ENCODE measurements at regions not wholly inside any gene's neighbourhood (a gene's known extent, or its start where the extent isn't known, plus 50 kb on each side); places are given as distances from the start of the nearest gene placed in this dataset.

DNA sequence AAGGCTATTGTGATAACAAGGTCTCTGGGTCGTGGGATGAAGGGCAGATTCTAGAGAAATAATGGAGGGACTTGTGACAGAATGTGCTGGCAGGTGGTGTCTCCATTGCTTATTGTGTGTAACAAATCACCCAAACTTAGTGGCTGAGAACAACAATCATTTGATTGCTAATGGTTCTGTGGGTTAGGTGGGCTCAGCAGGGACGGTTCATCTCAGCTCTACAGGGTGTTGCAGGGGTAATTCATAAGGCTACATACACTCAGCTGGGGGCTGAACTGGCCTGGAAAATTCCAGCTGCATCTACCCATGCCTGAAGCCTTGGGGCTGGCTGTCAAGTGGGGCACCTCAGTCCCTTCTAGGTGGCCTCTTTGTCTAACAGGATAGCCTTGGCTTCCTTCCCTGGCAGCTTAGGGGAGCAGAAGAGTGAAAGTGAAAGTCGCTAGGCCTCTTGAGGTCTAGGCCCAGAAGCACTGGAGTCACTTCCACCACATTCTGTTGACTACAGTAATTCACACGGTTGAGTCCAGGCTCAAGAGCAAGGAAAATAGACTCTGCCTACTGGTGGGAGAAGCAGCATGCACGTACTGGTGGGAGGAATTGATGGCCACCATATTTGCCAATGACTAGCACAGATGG is 308.9 kb downstream of the MN1 start:
- TF ChIP-seq, protein P1, sequence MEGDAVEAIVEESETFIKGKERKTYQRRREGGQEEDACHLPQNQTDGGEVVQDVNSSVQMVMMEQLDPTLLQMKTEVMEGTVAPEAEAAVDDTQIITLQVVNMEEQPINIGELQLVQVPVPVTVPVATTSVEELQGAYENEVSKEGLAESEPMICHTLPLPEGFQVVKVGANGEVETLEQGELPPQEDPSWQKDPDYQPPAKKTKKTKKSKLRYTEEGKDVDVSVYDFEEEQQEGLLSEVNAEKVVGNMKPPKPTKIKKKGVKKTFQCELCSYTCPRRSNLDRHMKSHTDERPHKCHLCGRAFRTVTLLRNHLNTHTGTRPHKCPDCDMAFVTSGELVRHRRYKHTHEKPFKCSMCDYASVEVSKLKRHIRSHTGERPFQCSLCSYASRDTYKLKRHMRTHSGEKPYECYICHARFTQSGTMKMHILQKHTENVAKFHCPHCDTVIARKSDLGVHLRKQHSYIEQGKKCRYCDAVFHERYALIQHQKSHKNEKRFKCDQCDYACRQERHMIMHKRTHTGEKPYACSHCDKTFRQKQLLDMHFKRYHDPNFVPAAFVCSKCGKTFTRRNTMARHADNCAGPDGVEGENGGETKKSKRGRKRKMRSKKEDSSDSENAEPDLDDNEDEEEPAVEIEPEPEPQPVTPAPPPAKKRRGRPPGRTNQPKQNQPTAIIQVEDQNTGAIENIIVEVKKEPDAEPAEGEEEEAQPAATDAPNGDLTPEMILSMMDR (IDR thresholded peaks at IDR 0.05; ENCODE audit: insufficient read depth, low read depth, low read length), result no peak
- no peak for TF ChIP-seq EZH2 (IDR thresholded peaks at IDR 0.05; ENCODE audit: insufficient read depth, low read length)

Data from astrocyte (in vitro differentiated cells and primary cell).